DND-41 (cell line): ENCODE measurements at regions not wholly inside any gene's neighbourhood (a gene's known extent, or its start where the extent isn't known, plus 50 kb on each side); places are given as distances from the start of the nearest gene placed in this dataset.

Source experiments
- ATAC-seq: fragments of 200-7000 bp; cut with Tn5 transposase; 3 replicates; pipeline ENCODE4 v1.9.1; 2021; ENCODE audit warnings: low read depth; ENCODE audit not compliant: insufficient read depth
- DNase-seq: peaks from one replicate; pipeline ENCODE4 v3.0.0-alpha.2; 2020
- H2AFZ ChIP-seq: 2 replicates; pipeline ENCODE4 v1.6.0; 2012; ENCODE audit warnings: low read depth, low read length
- H3K27ac ChIP-seq: 2 replicates; pipeline ENCODE4 v1.5.1; 2012; ENCODE audit warnings: low read length, inconsistent platforms
- H3K27me3 ChIP-seq: fragments of 200-600 bp; sonication (generic); 2 replicates; pipeline ENCODE4 v1.6.0; 2012; ENCODE audit warnings: low read length, mild to moderate bottlenecking, inconsistent platforms; ENCODE audit not compliant: insufficient read depth, poor library complexity
- H3K36me3 ChIP-seq: 2 replicates; pipeline ENCODE4 v1.5.1; 2012; ENCODE audit warnings: low read length, inconsistent platforms; ENCODE audit not compliant: insufficient read depth
- H3K4me1 ChIP-seq: 2 replicates; pipeline ENCODE4 v1.5.1; 2012; ENCODE audit warnings: mild to moderate bottlenecking, low read length; ENCODE audit not compliant: insufficient read depth
- H3K4me2 ChIP-seq: 2 replicates; pipeline ENCODE4 v1.6.0; 2012; ENCODE audit warnings: mild to moderate bottlenecking, moderate library complexity, low read length, inconsistent platforms; ENCODE audit not compliant: insufficient read depth
- H3K4me3 ChIP-seq, 2 experiments: fragments of 200-600 bp in 1 of 2; shearing (Covaris generic) in 1 of 2; 2 replicates each; pipeline ENCODE4 v1.5.1; 2012 to 2016; ENCODE audit warnings: inconsistent platforms in 2 of 2, low read length in 2 of 2, mild to moderate bottlenecking in 2 of 2, low read depth in 1 of 2, moderate library complexity in 1 of 2
- H3K79me2 ChIP-seq: 2 replicates; pipeline ENCODE4 v1.6.0; 2012; ENCODE audit warnings: low read length, inconsistent platforms; ENCODE audit not compliant: insufficient read depth
- H3K9ac ChIP-seq: 2 replicates; pipeline ENCODE4 v1.6.0; 2012; ENCODE audit warnings: low read depth, mild to moderate bottlenecking, inconsistent platforms, low read length, moderate library complexity
- H3K9me3 ChIP-seq: 2 replicates; pipeline ENCODE4 v1.5.1; 2012; ENCODE audit warnings: low read length, moderate library complexity, mild to moderate bottlenecking, inconsistent platforms; ENCODE audit not compliant: insufficient read depth, severe bottlenecking
- H4K20me1 ChIP-seq: 2 replicates; pipeline ENCODE4 v1.6.0; 2012; ENCODE audit warnings: low read length; ENCODE audit not compliant: insufficient read depth
- EZH2 ChIP-seq: IDR thresholded peaks from 3 replicates; pipeline ENCODE4 v1.6.1; 2012; ENCODE audit warnings: borderline replicate concordance, low read depth, mild to moderate bottlenecking, moderate library complexity, low read length, inconsistent platforms; ENCODE audit not compliant: severe bottlenecking
- TF ChIP-seq, protein P1 (sequence below): IDR thresholded peaks from 2 replicates; pipeline ENCODE4 v1.5.1; 2012; ENCODE audit warnings: borderline replicate concordance, low read length, moderate library complexity, mild to moderate bottlenecking; ENCODE audit not compliant: poor library complexity, severe bottlenecking; ENCODE audit errors: extremely low read depth

DNA sequence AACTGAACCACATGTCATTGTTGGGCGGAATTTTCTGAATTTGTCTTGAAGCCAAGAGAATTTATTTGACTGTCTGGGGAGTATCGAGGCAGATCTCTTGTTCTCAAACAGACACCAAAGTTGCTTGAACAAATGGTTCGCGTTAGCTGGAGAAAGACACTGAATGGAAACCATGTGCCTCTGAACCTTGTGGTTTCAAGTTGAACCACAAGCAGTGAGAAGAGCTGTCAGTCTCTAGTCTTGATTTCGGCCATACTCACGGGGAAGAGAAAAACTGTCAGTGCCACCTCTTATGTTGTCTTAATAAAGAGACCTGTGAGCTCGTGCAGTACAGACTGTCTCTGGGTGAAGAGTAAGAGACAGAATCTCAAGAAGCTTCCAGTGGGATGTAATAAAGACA is 886.5 kb upstream of the SOX9 start:
- Histone ChIP-seq H4K20me1 (no peaks in the 10 kb centered on the region), H3K4me1 (peaks cover 11% of the 10 kb centered on the region; the same call in 1 of the 2 replicates), H3K79me2 (no peaks in the 10 kb centered on the region), H2AFZ (no peak overlapping the region), H3K36me3 (no peaks in the 10 kb centered on the region), H3K27me3 (no peaks in the 10 kb centered on the region), H3K9ac (no peak overlapping the region), H3K9me3 (no peaks in the 10 kb centered on the region), H3K4me3 (no peak overlapping the region), H3K27ac (no peak overlapping the region), H3K4me2 (no peak overlapping the region)
- ATAC-seq (peak; percentile 88), DNase-seq (peak; percentile 46)
- TF ChIP-seq EZH2 = no peak
- TF ChIP-seq, protein P1, sequence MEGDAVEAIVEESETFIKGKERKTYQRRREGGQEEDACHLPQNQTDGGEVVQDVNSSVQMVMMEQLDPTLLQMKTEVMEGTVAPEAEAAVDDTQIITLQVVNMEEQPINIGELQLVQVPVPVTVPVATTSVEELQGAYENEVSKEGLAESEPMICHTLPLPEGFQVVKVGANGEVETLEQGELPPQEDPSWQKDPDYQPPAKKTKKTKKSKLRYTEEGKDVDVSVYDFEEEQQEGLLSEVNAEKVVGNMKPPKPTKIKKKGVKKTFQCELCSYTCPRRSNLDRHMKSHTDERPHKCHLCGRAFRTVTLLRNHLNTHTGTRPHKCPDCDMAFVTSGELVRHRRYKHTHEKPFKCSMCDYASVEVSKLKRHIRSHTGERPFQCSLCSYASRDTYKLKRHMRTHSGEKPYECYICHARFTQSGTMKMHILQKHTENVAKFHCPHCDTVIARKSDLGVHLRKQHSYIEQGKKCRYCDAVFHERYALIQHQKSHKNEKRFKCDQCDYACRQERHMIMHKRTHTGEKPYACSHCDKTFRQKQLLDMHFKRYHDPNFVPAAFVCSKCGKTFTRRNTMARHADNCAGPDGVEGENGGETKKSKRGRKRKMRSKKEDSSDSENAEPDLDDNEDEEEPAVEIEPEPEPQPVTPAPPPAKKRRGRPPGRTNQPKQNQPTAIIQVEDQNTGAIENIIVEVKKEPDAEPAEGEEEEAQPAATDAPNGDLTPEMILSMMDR = no peak

DNA sequence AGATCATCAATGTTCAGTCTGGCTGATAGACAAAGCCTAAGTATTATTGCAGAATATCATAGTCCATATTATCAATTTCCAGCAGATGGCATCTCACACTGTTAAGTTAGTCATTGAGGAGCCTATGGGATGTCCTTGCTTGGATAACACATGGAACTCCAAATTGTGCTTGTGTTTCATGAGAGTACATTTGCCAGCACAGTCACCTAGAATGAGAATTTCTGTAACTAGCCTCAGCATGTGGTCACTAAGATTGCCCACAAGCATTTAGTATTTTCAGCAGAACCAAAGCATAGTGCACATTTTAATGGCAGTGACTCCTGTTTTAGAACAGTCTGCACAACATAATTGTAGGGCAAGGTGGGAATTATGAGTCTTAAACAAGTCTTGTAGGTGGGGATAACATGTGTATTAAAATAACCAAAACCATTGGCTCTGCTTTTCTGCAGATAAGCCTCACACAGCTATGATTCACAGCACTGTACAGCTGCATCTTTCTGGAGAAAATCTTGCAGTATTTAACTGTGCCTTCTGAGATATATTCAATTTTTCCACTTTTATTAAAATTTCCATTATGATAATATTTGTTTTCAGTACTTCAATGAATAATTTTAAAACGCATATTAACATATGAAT is 882.8 kb upstream of the SOX9 start:
- H3K79me2 ChIP-seq = no peaks in the 10 kb centered on the region
- ATAC-seq (peak; percentile 54; the same call in 1 of the 3 replicates), DNase-seq (no peak)
- no peak overlapping the region for H3K4me2 ChIP-seq
- no peaks in the 10 kb centered on the region for H3K27me3 ChIP-seq
- H2AFZ ChIP-seq = no peak overlapping the region
- H3K9me3 ChIP-seq = no peaks in the 10 kb centered on the region
- no peak overlapping the region for H3K4me3 ChIP-seq
- no peak overlapping the region for H3K27ac ChIP-seq
- TF ChIP-seq EZH2 = no peak
- TF ChIP-seq, protein P1 = peak; percentile 38
- no peaks in the 10 kb centered on the region for H4K20me1 ChIP-seq
- H3K9ac ChIP-seq = no peak overlapping the region
- no peaks in the 10 kb centered on the region for H3K36me3 ChIP-seq
- peaks cover 11% of the 10 kb centered on the region; the same call in 1 of the 2 replicates for H3K4me1 ChIP-seq

DNA sequence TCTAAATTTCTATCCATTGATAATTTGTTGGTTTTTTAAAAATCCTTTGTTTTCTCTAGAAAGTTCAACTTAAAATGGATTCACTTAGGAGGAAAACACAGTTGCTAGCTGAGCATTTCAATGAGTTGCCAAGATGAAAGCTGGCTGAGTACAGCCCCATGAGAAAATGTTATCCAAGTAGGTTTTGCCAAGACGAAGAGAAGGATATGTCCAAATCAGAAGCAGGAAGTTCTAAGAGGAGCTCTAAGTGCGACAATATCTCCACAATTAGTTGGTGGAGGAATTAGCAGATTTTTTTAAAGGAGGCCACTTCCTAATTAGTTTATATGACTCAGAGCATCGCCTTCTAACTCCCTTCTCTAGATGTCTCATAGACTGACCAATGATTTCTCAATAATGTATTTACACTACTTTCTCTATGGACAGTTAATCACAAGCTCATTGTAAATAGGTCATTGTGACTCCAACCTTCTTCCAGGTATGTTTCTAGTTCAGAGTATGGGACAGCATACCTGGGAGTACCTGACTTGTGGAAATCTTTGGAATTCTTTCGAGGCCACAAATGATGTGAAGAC is 873.3 kb upstream of the SOX9 start:
- Histone ChIP-seq H3K4me3 (no peak overlapping the region), H3K9me3 (no peaks in the 10 kb centered on the region), H3K9ac (no peak overlapping the region), H3K27ac (no peak overlapping the region), H3K4me2 (no peak overlapping the region), H4K20me1 (no peaks in the 10 kb centered on the region), H2AFZ (no peak overlapping the region), H3K36me3 (no peaks in the 10 kb centered on the region), H3K79me2 (no peaks in the 10 kb centered on the region), H3K4me1 (no peaks in the 10 kb centered on the region), H3K27me3 (no peaks in the 10 kb centered on the region)
- TF ChIP-seq, protein P1 = no peak
- TF ChIP-seq EZH2 = no peak
- no peak for DNase-seq
- no peak for ATAC-seq
